ENCODE measurements at regions not wholly inside any gene's neighbourhood (a gene's known extent, or its start where the extent isn't known, plus 50 kb on each side); places are given as distances from the start of the nearest gene placed in this dataset.
"Not testable (repeated sequence)": the region's sequence is repeated elsewhere in the genome, so short reads cannot be mapped to it uniquely, and the experiment has no call there.

DNA sequence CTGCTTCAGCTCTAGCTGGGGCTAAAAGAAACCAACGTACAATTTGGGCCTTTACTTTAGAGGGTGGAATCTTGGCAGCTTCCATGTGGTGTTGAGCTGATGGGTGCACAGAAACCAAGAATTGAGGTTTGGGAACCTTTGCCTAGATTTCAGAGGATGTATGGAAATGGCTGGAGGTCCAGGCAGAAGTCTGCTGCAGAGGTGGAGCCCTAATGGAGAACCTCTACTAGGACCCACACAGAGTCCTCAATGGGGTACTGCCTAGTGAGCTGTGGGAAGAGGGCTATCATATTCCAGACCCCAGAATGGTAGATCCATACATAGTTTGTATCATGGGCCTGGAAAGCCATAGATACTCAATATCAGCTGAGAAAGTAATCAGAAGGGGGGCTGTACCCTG is 500.4 kb upstream of the ATP2B1 start:
- DNase-seq (ENCODE audit: low spot score), result no peak

GRCh38 chr12:90208379-90208778 is 499.7 kb upstream of the ATP2B1 start:
- DNase-seq (ENCODE audit: low spot score), result not testable (repeated sequence)

DNA sequence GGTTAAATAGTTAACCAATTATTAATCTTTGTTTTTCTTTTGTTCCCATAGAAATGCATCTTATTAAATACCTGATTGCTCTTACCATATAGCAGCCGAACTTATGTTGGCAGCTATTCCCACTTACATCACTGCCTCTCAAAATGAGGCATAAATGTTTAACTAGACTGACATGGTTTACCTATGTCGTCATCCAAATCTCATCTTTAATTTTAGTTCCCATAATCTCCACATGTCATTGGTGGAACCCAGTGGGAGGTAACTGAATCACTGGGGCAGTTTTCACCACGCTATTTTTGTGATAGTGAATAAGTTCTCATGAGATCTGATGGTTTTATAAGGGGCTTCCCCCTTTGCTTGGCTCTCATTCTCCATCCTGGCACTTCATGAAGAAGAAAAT is 499.2 kb upstream of the ATP2B1 start:
- DNase-seq (ENCODE audit: low spot score), result no peak

GRCh38 chr12:90205165-90205564 is 496.5 kb upstream of the ATP2B1 start:
- no peak for DNase-seq (ENCODE audit: low spot score)

- DNase-seq (ENCODE audit: low spot score), result no peak
Observed at GRCh38 chr12:90203556-90203955, 494.9 kb upstream of the ATP2B1 start.

DNA sequence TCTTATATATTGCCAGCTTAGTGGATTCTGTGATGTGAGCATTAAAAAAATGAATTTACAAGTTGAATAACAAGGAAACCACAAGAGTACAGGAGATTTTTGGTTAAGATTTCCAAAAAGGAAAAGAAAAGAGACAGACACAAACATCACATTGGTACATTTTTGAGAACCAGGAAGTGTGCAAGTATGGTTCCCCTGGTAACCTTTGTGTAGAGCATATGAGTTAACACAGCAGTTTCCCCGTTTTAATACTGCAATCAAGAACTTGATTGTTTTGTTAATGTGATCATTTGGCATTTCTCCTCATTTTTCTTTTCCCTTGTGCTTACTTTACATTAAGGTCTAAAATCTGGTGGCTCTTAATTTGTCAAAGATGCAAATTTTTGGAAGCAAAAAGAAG is 490.4 kb upstream of the ATP2B1 start:
- DNase-seq (ENCODE audit: low spot score), result no peak

DNA sequence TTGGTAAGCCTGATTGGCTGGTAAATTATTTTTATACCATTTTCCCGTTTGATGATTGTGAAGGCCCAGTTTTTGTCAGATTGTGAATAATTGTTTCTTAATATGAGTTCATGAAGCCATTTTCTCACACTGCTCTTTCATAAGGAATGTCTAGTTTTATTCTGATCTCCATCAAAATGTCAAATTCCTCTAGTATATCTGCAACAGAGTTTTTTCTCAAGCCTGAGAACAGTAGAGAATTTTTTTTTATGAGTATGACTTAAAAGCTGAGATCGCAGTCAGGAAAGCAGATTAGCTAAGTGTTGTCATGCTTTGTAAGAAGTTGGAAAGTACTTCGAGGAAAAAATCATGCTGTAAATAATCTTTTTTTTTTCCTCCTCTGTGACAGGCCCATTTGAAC is 484.9 kb upstream of the ATP2B1 start:
- DNase-seq (ENCODE audit: low spot score), result no peak

DNA sequence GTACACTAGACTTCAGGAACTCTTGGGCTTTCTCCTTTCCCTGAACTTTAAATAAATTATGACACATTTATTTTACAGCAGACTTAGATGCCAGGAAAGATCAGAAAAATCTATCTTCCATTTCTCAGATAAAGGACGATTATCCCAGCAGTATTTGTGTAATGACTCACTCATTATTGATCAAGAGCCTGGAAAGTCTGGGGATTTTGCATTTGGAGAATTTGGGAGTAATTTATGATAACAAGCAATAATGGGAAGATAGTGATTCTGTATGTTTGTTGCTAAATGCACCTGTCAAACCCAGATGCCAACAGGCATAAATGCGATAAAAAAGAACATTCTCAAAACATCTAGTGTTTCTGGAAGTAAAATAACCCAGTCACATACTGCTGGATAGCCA is 480.2 kb upstream of the ATP2B1 start:
- DNase-seq (ENCODE audit: low spot score), result no peak

- no peak for DNase-seq (ENCODE audit: low spot score)
Observed at GRCh38 chr12:90183201-90183600, 474.6 kb upstream of the ATP2B1 start.

- no peak for DNase-seq (ENCODE audit: low spot score)
Observed at GRCh38 chr12:90181216-90181615, 472.6 kb upstream of the ATP2B1 start.

GRCh38 chr12:90174956-90175355 is 466.3 kb upstream of the ATP2B1 start:
- no peak for DNase-seq (ENCODE audit: low spot score)

GRCh38 chr12:90174198-90174510 is 465.5 kb upstream of the ATP2B1 start:
- DNase-seq (ENCODE audit: low spot score), result no peak

GRCh38 chr12:90173499-90174197 is 465.0 kb upstream of the ATP2B1 start:
- no peak for DNase-seq (ENCODE audit: low spot score)

DNA sequence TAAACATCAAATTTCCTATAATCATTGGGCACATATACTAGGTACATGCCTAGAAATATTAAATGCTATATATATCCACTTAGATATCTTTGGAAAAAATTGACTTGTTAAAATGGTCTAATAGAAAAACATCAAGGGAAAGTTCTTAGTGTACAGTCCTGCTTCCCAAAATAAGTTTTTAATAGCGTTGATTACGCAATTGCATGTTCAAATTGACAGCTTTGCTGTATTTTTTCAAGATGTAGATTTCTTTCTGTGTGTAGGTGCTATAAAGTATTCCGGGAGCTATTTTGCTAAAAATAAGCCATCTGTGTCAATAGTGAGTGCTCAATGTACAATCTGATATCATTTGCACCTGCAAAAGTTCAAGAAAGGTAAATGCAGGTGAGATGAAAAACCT is 463.9 kb upstream of the ATP2B1 start:
- DNase-seq (ENCODE audit: low spot score), result no peak

DNA sequence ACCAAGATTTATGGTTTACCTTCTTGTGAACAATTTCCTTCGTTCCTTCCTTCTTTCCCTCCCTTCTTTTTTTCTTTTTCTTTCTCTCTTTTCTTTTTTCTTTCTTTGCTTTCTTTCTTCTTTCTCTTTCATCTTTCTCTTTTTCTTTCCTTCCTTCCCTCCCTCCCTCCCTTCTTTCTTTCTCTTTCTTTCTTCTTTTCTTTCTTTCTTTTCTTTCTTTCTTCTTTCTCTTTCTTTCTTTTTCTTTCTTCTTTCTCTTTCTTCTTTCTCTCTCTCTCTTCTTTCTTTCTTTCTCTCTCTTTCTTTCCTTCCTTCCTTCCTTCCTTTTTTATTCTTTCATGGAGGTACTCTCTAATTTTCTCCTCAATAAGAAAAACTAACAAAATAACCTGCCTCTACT is 462.1 kb upstream of the ATP2B1 start:
- no peak for DNase-seq (ENCODE audit: low spot score)

DNA sequence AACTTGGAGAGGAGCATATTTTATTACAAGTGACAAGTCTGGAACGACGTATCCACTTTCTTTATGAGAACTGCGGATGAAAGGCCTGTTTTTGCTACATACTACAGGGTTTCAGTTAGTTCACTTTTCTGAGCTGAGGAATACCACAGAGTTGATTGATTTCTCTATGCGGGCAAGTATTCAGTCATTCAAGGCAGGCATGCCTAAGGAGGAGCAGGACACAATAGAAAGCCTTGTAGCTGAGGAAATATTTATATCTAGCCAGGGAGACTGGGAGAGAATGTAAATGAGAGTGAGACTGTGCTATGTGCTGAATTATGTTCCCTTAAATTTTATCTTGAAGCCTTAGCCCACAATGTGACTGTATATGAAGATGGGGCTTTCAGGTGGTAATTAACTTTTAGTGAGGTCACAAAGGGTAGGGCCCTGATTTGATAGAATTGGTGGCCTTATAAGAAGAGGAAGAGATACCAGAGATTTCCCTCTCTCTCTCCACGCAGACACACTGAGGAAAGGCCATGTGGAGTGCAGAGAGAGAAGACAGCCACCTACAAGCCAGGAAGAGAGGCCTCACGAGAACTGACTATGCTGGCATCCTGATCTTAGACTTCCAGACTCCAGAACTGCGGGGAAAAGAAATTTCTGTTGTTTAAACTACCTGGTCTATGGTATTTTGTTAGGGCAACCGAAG is 459.0 kb upstream of the ATP2B1 start:
- DNase-seq (ENCODE audit: low spot score), result no peak

- DNase-seq (ENCODE audit: low spot score), result no peak
Observed at GRCh38 chr12:90166671-90167070, 458.0 kb upstream of the ATP2B1 start.

- DNase-seq (ENCODE audit: low spot score), result no peak
Observed at GRCh38 chr12:90166012-90166411, 457.4 kb upstream of the ATP2B1 start.

GRCh38 chr12:90163975-90164374 is 455.3 kb upstream of the ATP2B1 start:
- DNase-seq (ENCODE audit: low spot score), result no peak

- DNase-seq (ENCODE audit: low spot score), result no peak
Observed at GRCh38 chr12:90153827-90154226, 445.2 kb upstream of the ATP2B1 start.

- DNase-seq (ENCODE audit: low spot score), result no peak
Observed at GRCh38 chr12:90152897-90153624, 444.4 kb upstream of the ATP2B1 start.

- DNase-seq (ENCODE audit: low spot score), result no peak
Observed at GRCh38 chr12:90151491-90152015, 442.9 kb upstream of the ATP2B1 start.

DNA sequence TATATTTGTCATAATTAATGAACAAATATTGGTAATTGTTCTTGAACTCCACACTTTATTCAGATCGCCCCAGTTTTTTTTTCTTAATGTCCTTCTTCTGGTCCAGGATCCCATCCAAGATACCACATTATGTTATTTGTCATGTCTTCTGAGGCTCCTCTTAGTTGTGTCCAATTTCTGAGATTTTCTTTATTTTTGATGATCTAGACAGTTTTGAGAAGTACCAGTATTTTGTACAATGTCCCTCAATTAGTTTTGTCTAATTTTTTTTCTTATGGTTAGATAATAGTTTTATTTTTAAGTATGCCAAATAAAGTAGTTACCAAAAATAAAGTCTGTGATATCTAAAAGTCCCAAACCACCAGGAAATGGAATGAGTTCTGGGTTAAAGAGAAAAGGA is 440.8 kb upstream of the ATP2B1 start:
- DNase-seq (ENCODE audit: low spot score), result no peak

Data from HuH-7 (cell line).